GM23248 (cell line): ENCODE measurements at regions not wholly inside any gene's neighbourhood (a gene's known extent, or its start where the extent isn't known, plus 50 kb on each side); places are given as distances from the start of the nearest gene placed in this dataset.

Experiments used
- EZH2 ChIP-seq: fragments of 200-600 bp; sonication (generic); IDR thresholded peaks from 2 replicates; pipeline ENCODE4 v1.6.1; 2018; ENCODE audit warnings: antibody characterized with exemption, mild to moderate bottlenecking; ENCODE audit not compliant: insufficient read depth, poor library complexity, severe bottlenecking
- EZH2phosphoT487 ChIP-seq: fragments of 200-600 bp; sonication (generic); IDR thresholded peaks from 2 replicates; pipeline ENCODE4 v1.6.1; 2018; ENCODE audit warnings: antibody characterized with exemption, moderate library complexity, mild to moderate bottlenecking, low read depth; ENCODE audit not compliant: insufficient read depth

DNA sequence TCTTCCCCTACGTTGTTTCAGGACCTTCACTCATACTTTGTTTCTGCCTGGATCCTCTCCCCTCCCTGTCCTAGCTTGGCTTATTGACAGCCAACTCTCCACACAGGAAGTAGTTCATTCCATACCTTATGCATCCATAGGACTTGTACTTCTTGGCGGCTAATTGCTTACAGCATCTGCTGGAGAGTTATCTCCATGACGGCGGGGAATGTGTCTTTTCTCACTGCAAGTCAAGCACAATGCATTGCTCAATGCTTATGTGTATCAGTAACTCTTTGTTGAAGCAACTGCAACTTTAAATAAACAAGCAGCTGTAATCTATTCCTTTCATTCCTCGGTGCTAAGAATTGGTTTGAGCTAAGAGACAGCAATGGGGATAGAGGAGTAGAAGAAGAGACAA lies 551.3 kb upstream of the EPHA7 start:
- TF ChIP-seq EZH2phosphoT487: no peak
- no peak for TF ChIP-seq EZH2
